GM12891 (cell line): ENCODE measurements at regions not wholly inside any gene's neighbourhood (a gene's known extent, or its start where the extent isn't known, plus 50 kb on each side); places are given as distances from the start of the nearest gene placed in this dataset.

Experiments
- POLR2A ChIP-seq: IDR thresholded peaks from 2 replicates; pipeline ENCODE4 v1.6.1; 2011; ENCODE audit warnings: low read depth, low read length, control low read depth
- POLR2AphosphoS5 ChIP-seq: IDR thresholded peaks from 2 replicates; pipeline ENCODE4 v1.6.1; 2011; ENCODE audit warnings: low read depth, low read length, control low read depth
- SPI1 ChIP-seq: IDR thresholded peaks from 2 replicates; pipeline ENCODE4 v1.6.1; 2011; ENCODE audit warnings: low read depth, low read length, control low read depth

- TF ChIP-seq POLR2AphosphoS5 (no peak), POLR2A (no peak), SPI1 (no peak)
Observed at GRCh38 chr9:13841746-13842462, 472.0 kb downstream of the NFIB start.
